HepG2 (cell line): ENCODE measurements at regions not wholly inside any gene's neighbourhood (a gene's known extent, or its start where the extent isn't known, plus 50 kb on each side); places are given as distances from the start of the nearest gene placed in this dataset.

Experiments used
- ATAC-seq: fragments of 200-7000 bp; cut with Tn5 transposase; 3 replicates; pipeline ENCODE4 v1.9.1; 2020; ENCODE audit warnings: mild to moderate bottlenecking, moderate library complexity
- BruUV-seq: library from RNA; stranded (reverse); fragments of 400-500 nt; replicated peaks from 2 replicates; lab custom pipeline; 2021; lab: Mats Ljungman, UMichigan
- CTCF ChIA-PET: fragments of 300-600 bp; formaldehyde crosslinking; extraction: SDS; loops from one replicate; lab custom pipeline; 2021; ENCODE audit warnings: low total read pairs, inconsistent platforms, low intra/inter-chr PET ratio; lab: Yijun Ruan, JAX
- POLR2A ChIA-PET: fragments of 350-600 bp; sonication (Branson Sonifier 250); formaldehyde crosslinking; loops from one replicate; lab custom pipeline; 2020; ENCODE audit warnings: antibody characterized with exemption, inconsistent platforms; lab: Yijun Ruan, JAX
- DNase-seq: peaks from one replicate; pipeline ENCODE4 v3.0.0-alpha.2; 2015; ENCODE audit warnings: low spot score
- FAIRE-seq: peaks from 3 replicates; lab custom pipeline; 2011; peaks lifted over from hg19 to GRCh38; lab: Jason Lieb, UNC
- H2AFZ ChIP-seq: one replicate; pipeline ENCODE4 v1.6.1; 2011; ENCODE audit warnings: low read length, inconsistent platforms
- H3K27ac ChIP-seq: fragments of 300-600 bp; 3 replicates; pipeline ENCODE4 v1.8.0; 2011; ENCODE audit warnings: mixed run types, mild to moderate bottlenecking, mixed read lengths, low read length, inconsistent platforms; ENCODE audit not compliant: insufficient read depth; ENCODE audit errors: extremely low read length
- H3K27me3 ChIP-seq, 2 experiments: fragments of 200-600 bp in 1 of 2; 2 replicates in 1 of 2; 3 replicates in 1 of 2; pipeline versions ENCODE4 v1.6.0 to v1.8.0; 2011; ENCODE audit warnings: low read length in 2 of 2, mild to moderate bottlenecking in 2 of 2, moderate library complexity in 2 of 2, inconsistent platforms in 1 of 2; ENCODE audit not compliant: insufficient read depth in 2 of 2, control insufficient read depth in 1 of 2
- H3K36me3 ChIP-seq, 2 experiments: fragments of 200-600 bp in 1 of 2; replicated peaks in 1 of 2; 2 replicates in 1 of 2; 3 replicates in 1 of 2; pipeline versions ENCODE4 v1.5.1 to v1.8.0; 2011; ENCODE audit warnings: low read length in 2 of 2, inconsistent platforms in 1 of 2; ENCODE audit not compliant: insufficient read depth in 2 of 2, control insufficient read depth in 1 of 2
- H3K4me1 ChIP-seq: 2 replicates; pipeline ENCODE4 v1.5.1; 2012; ENCODE audit warnings: low read length, inconsistent platforms; ENCODE audit not compliant: insufficient read depth
- H3K4me2 ChIP-seq: 2 replicates; pipeline ENCODE4 v1.6.0; 2011; ENCODE audit warnings: low read depth, low read length, inconsistent platforms
- H3K4me3 ChIP-seq, 3 experiments: fragments of 200-600 bp in 1 of 3; sonication (generic), shearing (Covaris generic) in 1 of 3; replicated peaks in 1 of 3; 2 replicates each; pipeline ENCODE4 v1.5.1; 2011 to 2016; ENCODE audit warnings: low read length in 3 of 3, inconsistent platforms in 2 of 3, low read depth in 2 of 3, mild to moderate bottlenecking in 2 of 3, control low read depth in 1 of 3, mixed read lengths in 1 of 3; ENCODE audit not compliant: insufficient read depth in 1 of 3
- H3K79me2 ChIP-seq: one replicate; pipeline ENCODE4 v1.6.1; 2011; ENCODE audit warnings: low read length, inconsistent platforms; ENCODE audit not compliant: insufficient read depth
- H3K9ac ChIP-seq: 2 replicates; pipeline ENCODE4 v1.6.0; 2011; ENCODE audit warnings: mild to moderate bottlenecking, low read depth, low read length, inconsistent platforms; ENCODE audit not compliant: insufficient read depth
- H3K9me3 ChIP-seq: 2 replicates; pipeline ENCODE4 v1.5.1; 2012; ENCODE audit warnings: mild to moderate bottlenecking, low read length
- H4K20me1 ChIP-seq: 2 replicates; pipeline ENCODE4 v1.6.0; 2011; ENCODE audit warnings: inconsistent platforms, mild to moderate bottlenecking, low read length, moderate library complexity; ENCODE audit not compliant: insufficient read depth
- PAXIP1 ChIP-seq: sonication (generic); formaldehyde crosslinking; conservative IDR thresholded peaks from 2 replicates; pipeline ENCODE4 v1.4.0; 2020; ENCODE audit warnings: mild to moderate bottlenecking, missing genetic modification reagents, moderate library complexity
- RAD51 ChIP-seq: fragments of 450-650 bp; IDR thresholded peaks from 2 replicates; pipeline ENCODE4 v1.6.1; 2016; ENCODE audit warnings: borderline replicate concordance
- RARA ChIP-seq: IDR thresholded peaks from 2 replicates; pipeline ENCODE4 v1.6.1; 2016; ENCODE audit warnings: missing genetic modification reagents, missing compliant biosample characterization
- SATB2 ChIP-seq: sonication (generic); formaldehyde crosslinking; IDR thresholded peaks from 2 replicates; pipeline ENCODE4 v1.5.0; 2020; ENCODE audit warnings: missing genetic modification reagents
- TEAD2 ChIP-seq: sonication (generic); formaldehyde crosslinking; IDR thresholded peaks from 2 replicates; pipeline ENCODE4 v1.9.0; 2021; ENCODE audit warnings: missing genetic modification reagents
- ZNF552 ChIP-seq: sonication (generic); formaldehyde crosslinking; IDR thresholded peaks from 2 replicates; pipeline ENCODE4 v1.9.0; 2022; ENCODE audit warnings: missing genetic modification reagents, mild to moderate bottlenecking, borderline replicate concordance
- ZNF720 ChIP-seq: sonication (generic); formaldehyde crosslinking; IDR thresholded peaks from 2 replicates; pipeline ENCODE4 v1.4.0; 2020; ENCODE audit warnings: missing genetic modification reagents
- ZNF792 ChIP-seq: IDR thresholded peaks from 2 replicates; pipeline ENCODE4 v1.6.1; 2016
- WGBS: methylation state at CpG from one replicate; pipeline ENCODE4 v1.1.6; 2017; ENCODE audit warnings: low lambda C conversion rate; 5-methylcytosine and 5-hydroxymethylcytosine counted together
- in situ Hi-C: cut with HindIII; loops from 2 replicates; pipeline ENCODE4 v1.10.0; 2017; ENCODE audit warnings: low pct_unique_long_range_greater_than_20kb; ENCODE audit not compliant: extremely low pct_ligation_motif_present
- intact Hi-C: fragments of 100-400 bp; cut with micrococcal nuclease; formaldehyde crosslinking; loops from one replicate; pipeline ENCODE4 v1.10.0; 2022; ENCODE audit not compliant: unreplicated experiment
- TF ChIP-seq, protein P1 (sequence below): sonication (generic); formaldehyde crosslinking; IDR thresholded peaks from 2 replicates; pipeline ENCODE4 v1.4.0; 2020; ENCODE audit warnings: missing genetic modification reagents; ENCODE audit errors: not compliant biosample characterization

DNA sequence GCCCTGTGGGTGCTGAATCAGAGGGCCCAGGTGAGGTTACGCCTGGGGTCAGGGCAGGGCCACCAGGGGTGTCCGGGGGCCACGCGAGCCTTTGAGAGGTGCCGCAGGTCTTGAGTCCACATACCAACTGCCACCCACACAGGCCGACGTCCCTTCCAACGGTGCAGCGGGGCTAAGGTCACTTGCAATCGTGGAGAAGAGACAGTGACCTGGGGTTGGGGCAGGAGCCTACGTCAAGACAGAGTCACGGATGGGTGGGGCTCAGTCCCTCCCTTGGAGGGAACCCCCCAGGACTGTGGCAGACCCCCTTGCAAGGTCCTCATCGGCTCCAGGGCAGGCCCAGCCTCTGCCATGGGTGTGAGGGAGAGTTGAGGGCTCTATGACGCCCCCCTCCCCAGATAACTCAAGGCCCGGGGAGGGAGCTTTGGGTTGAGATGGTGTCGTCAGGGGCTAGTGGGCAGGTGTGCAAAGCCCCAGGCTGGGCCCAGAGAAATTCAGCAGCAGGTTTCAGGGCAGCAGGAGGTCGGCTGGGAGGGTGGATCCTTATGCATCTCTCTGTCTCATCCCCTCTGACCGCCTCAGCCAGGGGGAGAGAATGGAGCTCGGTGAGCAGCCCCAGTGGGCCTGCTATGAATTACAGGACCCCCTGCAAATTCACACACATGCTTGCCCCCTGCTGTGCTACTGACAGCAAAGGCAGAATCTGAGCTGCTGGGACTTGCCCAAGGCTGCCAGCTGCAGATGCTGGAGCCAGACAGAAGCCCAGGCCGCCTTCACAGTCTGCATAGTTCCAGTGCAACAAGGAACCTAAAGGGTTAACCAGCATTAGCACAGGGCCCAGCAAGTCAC is 60.0 kb downstream of the MYEOV start (continued):
- TF ChIP-seq RARA (CRISPR knock-in tag), result peak; percentile 58; the same call in 1 of the 2 replicates

- H3K27me3 ChIP-seq, result peaks cover 0 to 9% of the 10 kb centered on the region in 2 experiments; a peak in 1 of 5 replicates
- no peak overlapping the region for H3K4me2 ChIP-seq
- WGBS, result 77% methylated on average over 2 of the region's 2 CpGs
- H3K4me3 ChIP-seq, result no peak overlapping the region
- H4K20me1 ChIP-seq, result no peaks in the 10 kb centered on the region
- CTCF ChIA-PET, result no interaction called here
- H3K36me3 ChIP-seq, result no peaks in the 10 kb centered on the region
- H3K27ac ChIP-seq, result no peak overlapping the region
- BruUV-seq, result no TSS peak
- H2AFZ ChIP-seq, result no peak overlapping the region
- peaks cover 19% of the 10 kb centered on the region for H3K4me1 ChIP-seq
- TF ChIP-seq, protein P1, sequence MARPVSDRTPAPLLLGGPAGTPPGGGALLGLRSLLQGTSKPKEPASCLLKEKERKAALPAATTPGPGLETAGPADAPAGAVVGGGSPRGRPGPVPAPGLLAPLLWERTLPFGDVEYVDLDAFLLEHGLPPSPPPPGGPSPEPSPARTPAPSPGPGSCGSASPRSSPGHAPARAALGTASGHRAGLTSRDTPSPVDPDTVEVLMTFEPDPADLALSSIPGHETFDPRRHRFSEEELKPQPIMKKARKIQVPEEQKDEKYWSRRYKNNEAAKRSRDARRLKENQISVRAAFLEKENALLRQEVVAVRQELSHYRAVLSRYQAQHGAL (CRISPR knock-in tag), result no peak
- TF ChIP-seq TEAD2 (CRISPR knock-in tag) (no peak), ZNF720 (CRISPR knock-in tag) (no peak), SATB2 (CRISPR knock-in tag) (no peak), ZNF552 (CRISPR knock-in tag) (no peak), PAXIP1 (CRISPR knock-in tag) (no peak), RAD51 (no peak), ZNF792 (CRISPR knock-in tag) (no peak)
- TF ChIP-seq, all 625 proteins: peak for 0
- no peak for FAIRE-seq
- intact Hi-C loops (no loop called here), in situ Hi-C loops (no loop called here)
- no peak for DNase-seq
- Histone ChIP-seq H3K9ac (no peak overlapping the region), H3K79me2 (no peaks in the 10 kb centered on the region), H3K9me3 (peaks cover under 1% of the 10 kb centered on the region; the same call in 1 of the 2 replicates)
- ATAC-seq, result no peak
- POLR2A ChIA-PET, result no interaction called here
Observed at GRCh38 chr11:69354545-69354897, 60.6 kb downstream of the MYEOV start.
